Neural progenitor cell (in vitro differentiated cells): ENCODE measurements at regions not wholly inside any gene's neighbourhood (a gene's known extent, or its start where the extent isn't known, plus 50 kb on each side); places are given as distances from the start of the nearest gene placed in this dataset.

Experiments
- DNase-seq: peaks from one replicate; pipeline ENCODE4 v3.0.0-alpha.2; 2016; ENCODE audit warnings: low spot score
- H2AFZ ChIP-seq: fragments of 200-600 bp; sonication (generic); replicated peaks from 2 replicates; pipeline ENCODE4 v1.6.1; 2016; ENCODE audit warnings: antibody characterized with exemption
- H3F3A ChIP-seq: fragments of 200-600 bp; sonication (generic); 2 replicates; pipeline ENCODE4 v1.6.1; 2016; ENCODE audit warnings: antibody characterized with exemption, low read depth
- H3K27ac ChIP-seq: fragments of 200-600 bp; sonication (generic); 2 replicates; pipeline ENCODE4 v1.5.1; 2016; ENCODE audit warnings: mild to moderate bottlenecking
- H3K27me3 ChIP-seq: fragments of 200-600 bp; sonication (generic); 2 replicates; pipeline ENCODE4 v1.6.1; 2016; ENCODE audit warnings: mild to moderate bottlenecking, moderate library complexity
- H3K36me3 ChIP-seq: fragments of 200-600 bp; sonication (generic); 2 replicates; pipeline ENCODE4 v1.5.1; 2016
- H3K4me1 ChIP-seq: fragments of 200-600 bp; sonication (generic); 2 replicates; pipeline ENCODE4 v1.6.1; 2016; ENCODE audit warnings: mixed run types
- H3K4me2 ChIP-seq: fragments of 200-600 bp; sonication (generic); 2 replicates; pipeline ENCODE4 v1.6.1; 2016
- H3K4me3 ChIP-seq: fragments of 200-600 bp; sonication (generic); 2 replicates; pipeline ENCODE4 v1.5.1; 2016
- H3K79me2 ChIP-seq: fragments of 200-600 bp; sonication (generic); 2 replicates; pipeline ENCODE4 v1.6.1; 2016; ENCODE audit warnings: low read depth
- H3K9ac ChIP-seq: fragments of 200-600 bp; sonication (generic); 2 replicates; pipeline ENCODE4 v1.6.1; 2016
- H3K9me3 ChIP-seq: fragments of 200-600 bp; sonication (generic); 2 replicates; pipeline ENCODE4 v1.5.1; 2016; ENCODE audit warnings: low read depth
- H4K20me1 ChIP-seq: fragments of 200-600 bp; sonication (generic); 2 replicates; pipeline ENCODE4 v1.6.1; 2016; ENCODE audit warnings: low read depth
- H3K27ac Mint-ChIP-seq: 3 replicates; pipeline ENCODE4 v1.8.0; 2021; ENCODE audit warnings: mixed read lengths
- H3K27me3 Mint-ChIP-seq: 2 replicates; pipeline ENCODE4 v1.8.0; 2022; ENCODE audit warnings: low read depth, mild to moderate bottlenecking, inconsistent platforms, moderate library complexity, mixed read lengths; ENCODE audit not compliant: insufficient read depth
- H3K36me3 Mint-ChIP-seq: 3 replicates; pipeline ENCODE4 v1.8.0; 2021; ENCODE audit warnings: mixed read lengths
- H3K4me1 Mint-ChIP-seq: 3 replicates; pipeline ENCODE4 v1.8.0; 2021; ENCODE audit warnings: mixed read lengths
- H3K4me3 Mint-ChIP-seq: 3 replicates; pipeline ENCODE4 v1.8.0; 2021; ENCODE audit warnings: mild to moderate bottlenecking, moderate library complexity, mixed read lengths
- H3K9me3 Mint-ChIP-seq: 3 replicates; pipeline ENCODE4 v1.8.0; 2020; ENCODE audit warnings: mixed read lengths
- CTCF ChIP-seq: fragments of 200-600 bp; sonication (generic); IDR thresholded peaks from 2 replicates; pipeline ENCODE4 v1.5.1; 2017; ENCODE audit warnings: antibody characterized with exemption, mild to moderate bottlenecking
- EZH2 ChIP-seq: fragments of 200-600 bp; sonication (generic); IDR thresholded peaks from 2 replicates; pipeline ENCODE4 v1.6.1; 2017; ENCODE audit warnings: antibody characterized with exemption, mild to moderate bottlenecking, moderate library complexity
- EZH2phosphoT487 ChIP-seq: fragments of 200-600 bp; sonication (generic); IDR thresholded peaks from 2 replicates; pipeline ENCODE4 v1.6.1; 2017; ENCODE audit warnings: antibody characterized with exemption

GRCh38 chr22:48594016-48594756 is 1233.5 kb downstream of the BRD1 start:
- H3K4me1 Mint-ChIP-seq = peaks cover 11% of the 10 kb centered on the region
- Histone ChIP-seq H2AFZ (no peak overlapping the region), H3K9ac (no peak overlapping the region), H3K4me1 (no peaks in the 10 kb centered on the region), H4K20me1 (peaks cover 39% of the 10 kb centered on the region), H3K4me3 (no peak overlapping the region), H3K27ac (no peak overlapping the region), H3K79me2 (peaks cover 6% of the 10 kb centered on the region), H3F3A (no peaks in the 10 kb centered on the region), H3K36me3 (no peaks in the 10 kb centered on the region), H3K9me3 (no peaks in the 10 kb centered on the region), H3K27me3 (no peaks in the 10 kb centered on the region), H3K4me2 (no peak overlapping the region)
- DNase-seq = no peak
- H3K4me3 Mint-ChIP-seq = no peak overlapping the region
- no peak for TF ChIP-seq EZH2phosphoT487
- no peak for TF ChIP-seq CTCF
- no peak for TF ChIP-seq EZH2
- H3K36me3 Mint-ChIP-seq = peaks cover 10% of the 10 kb centered on the region
- H3K27me3 Mint-ChIP-seq = no peaks in the 10 kb centered on the region
- H3K9me3 Mint-ChIP-seq = no peaks in the 10 kb centered on the region
- H3K27ac Mint-ChIP-seq = no peak overlapping the region

- no peaks in the 10 kb centered on the region for H3K9me3 Mint-ChIP-seq
- no peaks in the 10 kb centered on the region for H3K27me3 Mint-ChIP-seq
- Histone ChIP-seq H3K4me2 (no peak overlapping the region), H3K4me3 (no peak overlapping the region), H3K9me3 (no peaks in the 10 kb centered on the region), H3K27me3 (no peaks in the 10 kb centered on the region), H3K36me3 (no peaks in the 10 kb centered on the region), H3K4me1 (no peaks in the 10 kb centered on the region), H3K79me2 (peaks cover 12% of the 10 kb centered on the region), H2AFZ (no peak overlapping the region), H3K27ac (no peak overlapping the region), H3F3A (no peaks in the 10 kb centered on the region), H4K20me1 (peaks cover 41% of the 10 kb centered on the region), H3K9ac (no peak overlapping the region)
- DNase-seq = no peak
- peaks cover 11% of the 10 kb centered on the region for H3K4me1 Mint-ChIP-seq
- H3K4me3 Mint-ChIP-seq = no peak overlapping the region
- TF ChIP-seq EZH2phosphoT487 = no peak
- TF ChIP-seq EZH2 = no peak
- no peak for TF ChIP-seq CTCF
- H3K36me3 Mint-ChIP-seq = peaks cover 10% of the 10 kb centered on the region
- no peak overlapping the region for H3K27ac Mint-ChIP-seq
These were observed 1234.1 kb downstream of the BRD1 start for GRCh38 chr22:48593551-48593950.

DNA sequence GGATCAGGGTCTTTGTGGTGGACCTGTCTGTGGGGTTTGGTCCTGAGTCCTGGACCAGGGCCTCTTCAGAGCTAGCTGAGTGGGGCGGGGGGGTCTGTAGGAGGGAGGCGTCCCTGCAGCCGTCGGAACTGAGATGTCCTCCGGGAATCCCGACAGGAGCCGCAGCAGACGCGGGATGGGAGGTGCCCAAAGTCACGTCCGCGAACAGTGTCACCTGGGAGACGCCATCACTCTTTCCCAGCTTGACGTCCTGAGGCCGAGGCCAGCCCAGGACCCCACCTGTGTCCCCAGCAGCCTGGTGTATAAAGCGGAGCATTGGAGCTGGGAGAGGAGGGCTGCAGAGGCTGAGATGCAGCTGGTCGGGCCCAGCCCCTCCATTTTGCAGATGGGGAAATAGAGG is 1234.7 kb downstream of the BRD1 start:
- no peaks in the 10 kb centered on the region for H3F3A ChIP-seq
- no peaks in the 10 kb centered on the region for H3K4me1 ChIP-seq
- H3K36me3 ChIP-seq = no peaks in the 10 kb centered on the region
- no peak overlapping the region for H3K9ac ChIP-seq
- Mint-ChIP-seq H3K27me3 (no peaks in the 10 kb centered on the region), H3K4me1 (peaks cover 11% of the 10 kb centered on the region), H3K36me3 (peaks cover 5% of the 10 kb centered on the region), H3K4me3 (no peak overlapping the region), H3K27ac (no peak overlapping the region), H3K9me3 (no peaks in the 10 kb centered on the region)
- no peak for DNase-seq
- H3K4me2 ChIP-seq = no peak overlapping the region
- TF ChIP-seq EZH2 (no peak), CTCF (no peak), EZH2phosphoT487 (no peak)
- H3K4me3 ChIP-seq = no peak overlapping the region
- H2AFZ ChIP-seq = no peak overlapping the region
- peaks cover 12% of the 10 kb centered on the region for H3K79me2 ChIP-seq
- no peak overlapping the region for H3K27ac ChIP-seq
- H4K20me1 ChIP-seq = peaks cover 47% of the 10 kb centered on the region
- no peaks in the 10 kb centered on the region for H3K27me3 ChIP-seq
- H3K9me3 ChIP-seq = no peaks in the 10 kb centered on the region
